ENCODE measurements at regions not wholly inside any gene's neighbourhood (a gene's known extent, or its start where the extent isn't known, plus 50 kb on each side); places are given as distances from the start of the nearest gene placed in this dataset.

DNA sequence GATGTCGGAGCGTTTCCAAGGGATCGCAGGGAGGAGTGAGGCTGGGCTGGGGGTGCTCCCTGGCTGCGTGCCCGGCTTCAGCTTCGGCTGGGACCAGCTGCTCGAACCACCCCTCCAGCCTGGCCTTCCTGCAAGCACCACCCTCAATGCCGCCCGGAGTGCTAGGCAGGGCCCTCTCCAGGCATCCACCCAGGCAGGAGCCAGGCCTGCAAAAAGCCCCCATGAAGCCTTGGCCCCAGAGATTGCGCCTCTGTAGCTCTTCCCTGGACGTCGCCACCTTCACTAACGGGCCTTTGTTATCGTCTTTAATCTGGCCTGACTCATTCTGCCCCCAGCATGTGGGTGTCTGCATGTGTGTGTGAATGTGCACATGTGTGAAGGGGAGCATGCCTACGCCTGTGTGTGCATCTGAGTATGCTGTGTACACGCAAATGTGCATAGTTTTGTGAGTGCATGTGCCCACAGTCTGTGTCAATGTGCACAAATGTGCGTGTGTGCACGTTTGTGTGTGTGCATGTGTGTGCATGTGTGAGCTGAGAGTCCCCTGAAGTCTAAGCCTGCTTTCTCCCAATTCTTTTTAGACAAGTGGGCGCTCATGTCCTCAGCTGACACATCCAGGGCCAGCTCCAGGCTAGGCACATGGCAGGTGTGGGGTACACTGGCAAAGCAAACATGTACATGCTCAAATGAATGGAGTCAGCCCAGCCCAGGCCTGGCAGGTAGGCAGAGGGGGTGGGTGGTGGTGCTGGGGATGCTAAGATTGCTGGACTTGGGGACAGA, 195.4 kb upstream of the C14orf180 start:
- Histone ChIP-seq H3K27me3 (ENCODE audit: insufficient read depth, low read length) (peaks cover 63% of the 10 kb centered on the region), H3K27ac (ENCODE audit: low read depth, low read length) (no peak overlapping the region), H3K79me2 (ENCODE audit: control insufficient read depth, insufficient read depth, low read length, unreplicated experiment) (no peaks in the 10 kb centered on the region), H3K36me3 (ENCODE audit: insufficient read depth, low read length) (no peaks in the 10 kb centered on the region), H3K4me3 (ENCODE audit: low read depth, low read length) (no peak overlapping the region), H3K4me1 (ENCODE audit: control insufficient read depth, insufficient read depth, low read length, unreplicated experiment) (no peaks in the 10 kb centered on the region), H2AFZ (ENCODE audit: low read length, unreplicated experiment) (no peak overlapping the region)

DNA sequence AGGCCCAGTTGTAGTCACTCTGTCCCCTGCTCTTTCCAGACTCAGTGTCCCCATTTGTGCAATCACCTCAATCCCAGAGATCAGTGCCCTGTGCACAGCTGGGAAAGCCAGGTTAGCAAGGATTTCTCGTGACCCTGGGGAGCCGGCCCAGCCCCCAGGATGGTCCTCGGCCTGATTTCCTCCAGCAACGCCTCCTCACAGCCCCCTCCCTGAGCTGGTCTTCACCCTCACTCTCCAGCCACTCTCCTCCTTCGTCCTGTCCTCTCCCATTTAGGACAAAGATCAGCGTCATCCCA, 194.8 kb upstream of the C14orf180 start:
- Histone ChIP-seq H3K27ac (ENCODE audit: low read depth, low read length) (no peak overlapping the region), H3K36me3 (ENCODE audit: insufficient read depth, low read length) (no peaks in the 10 kb centered on the region), H2AFZ (ENCODE audit: low read length, unreplicated experiment) (no peak overlapping the region), H3K27me3 (ENCODE audit: insufficient read depth, low read length) (peaks cover 58% of the 10 kb centered on the region), H3K4me3 (ENCODE audit: low read depth, low read length) (no peak overlapping the region), H3K79me2 (ENCODE audit: control insufficient read depth, insufficient read depth, low read length, unreplicated experiment) (no peaks in the 10 kb centered on the region), H3K4me1 (ENCODE audit: control insufficient read depth, insufficient read depth, low read length, unreplicated experiment) (no peaks in the 10 kb centered on the region)

DNA sequence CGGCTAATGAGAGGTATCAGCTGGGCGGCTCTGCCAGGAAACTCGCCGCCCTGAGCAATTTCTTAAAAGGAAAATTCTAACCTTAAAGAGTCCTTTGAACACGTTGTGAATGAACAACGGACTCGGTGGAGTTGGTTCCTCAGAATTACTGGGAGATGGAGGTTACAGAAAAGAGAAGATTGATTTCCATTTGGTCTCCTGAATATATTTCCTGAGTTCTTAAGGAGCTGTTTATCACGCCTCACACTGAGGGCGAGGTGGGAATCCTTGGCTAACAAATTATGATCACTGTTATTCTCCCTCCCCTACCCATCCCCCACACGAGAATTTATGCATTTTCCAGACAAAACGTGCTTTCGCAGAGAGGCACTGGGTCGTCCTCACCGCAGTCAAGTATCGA, 194.5 kb upstream of the C14orf180 start:
- peaks cover 55% of the 10 kb centered on the region for H3K27me3 ChIP-seq (ENCODE audit: insufficient read depth, low read length)
- no peak overlapping the region for H2AFZ ChIP-seq (ENCODE audit: low read length, unreplicated experiment)
- H3K4me3 ChIP-seq (ENCODE audit: low read depth, low read length), result no peak overlapping the region
- no peaks in the 10 kb centered on the region for H3K4me1 ChIP-seq (ENCODE audit: control insufficient read depth, insufficient read depth, low read length, unreplicated experiment)
- no peaks in the 10 kb centered on the region for H3K79me2 ChIP-seq (ENCODE audit: control insufficient read depth, insufficient read depth, low read length, unreplicated experiment)
- no peaks in the 10 kb centered on the region for H3K36me3 ChIP-seq (ENCODE audit: insufficient read depth, low read length)
- H3K27ac ChIP-seq (ENCODE audit: low read depth, low read length), result no peak overlapping the region

DNA sequence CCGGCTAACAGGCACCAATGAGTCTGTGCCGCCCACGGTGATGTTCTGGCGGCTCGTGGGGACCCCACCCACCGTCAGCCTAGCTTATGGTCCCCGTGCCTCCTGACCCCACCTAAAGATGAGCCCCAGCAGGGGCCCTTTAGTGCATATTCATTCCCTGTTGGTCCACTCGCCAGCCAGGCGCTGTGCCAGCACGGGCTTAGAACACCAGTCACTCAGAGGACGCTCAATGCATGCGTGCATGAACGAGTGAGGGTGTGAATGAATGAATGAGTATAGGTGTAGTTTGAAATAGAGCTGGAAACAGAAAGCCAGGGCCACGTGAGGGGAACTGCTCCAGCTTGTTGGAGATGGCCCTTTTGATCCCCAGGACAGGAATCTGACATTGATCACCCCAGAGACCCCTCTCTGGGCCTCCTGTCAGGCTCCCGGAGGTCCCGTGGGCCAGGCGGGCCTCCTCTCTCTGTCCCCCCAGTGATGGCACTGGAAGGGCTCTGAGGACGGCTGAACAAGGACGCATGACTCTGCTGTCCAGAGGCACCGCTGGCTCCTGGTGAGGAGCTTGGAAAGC, 193.9 kb upstream of the C14orf180 start:
- no peak overlapping the region for H3K27ac ChIP-seq (ENCODE audit: low read depth, low read length)
- no peaks in the 10 kb centered on the region for H3K79me2 ChIP-seq (ENCODE audit: control insufficient read depth, insufficient read depth, low read length, unreplicated experiment)
- peaks cover 54% of the 10 kb centered on the region for H3K27me3 ChIP-seq (ENCODE audit: insufficient read depth, low read length)
- no peak overlapping the region for H2AFZ ChIP-seq (ENCODE audit: low read length, unreplicated experiment)
- H3K4me3 ChIP-seq (ENCODE audit: low read depth, low read length), result no peak overlapping the region
- H3K36me3 ChIP-seq (ENCODE audit: insufficient read depth, low read length), result no peaks in the 10 kb centered on the region
- no peaks in the 10 kb centered on the region for H3K4me1 ChIP-seq (ENCODE audit: control insufficient read depth, insufficient read depth, low read length, unreplicated experiment)

DNA sequence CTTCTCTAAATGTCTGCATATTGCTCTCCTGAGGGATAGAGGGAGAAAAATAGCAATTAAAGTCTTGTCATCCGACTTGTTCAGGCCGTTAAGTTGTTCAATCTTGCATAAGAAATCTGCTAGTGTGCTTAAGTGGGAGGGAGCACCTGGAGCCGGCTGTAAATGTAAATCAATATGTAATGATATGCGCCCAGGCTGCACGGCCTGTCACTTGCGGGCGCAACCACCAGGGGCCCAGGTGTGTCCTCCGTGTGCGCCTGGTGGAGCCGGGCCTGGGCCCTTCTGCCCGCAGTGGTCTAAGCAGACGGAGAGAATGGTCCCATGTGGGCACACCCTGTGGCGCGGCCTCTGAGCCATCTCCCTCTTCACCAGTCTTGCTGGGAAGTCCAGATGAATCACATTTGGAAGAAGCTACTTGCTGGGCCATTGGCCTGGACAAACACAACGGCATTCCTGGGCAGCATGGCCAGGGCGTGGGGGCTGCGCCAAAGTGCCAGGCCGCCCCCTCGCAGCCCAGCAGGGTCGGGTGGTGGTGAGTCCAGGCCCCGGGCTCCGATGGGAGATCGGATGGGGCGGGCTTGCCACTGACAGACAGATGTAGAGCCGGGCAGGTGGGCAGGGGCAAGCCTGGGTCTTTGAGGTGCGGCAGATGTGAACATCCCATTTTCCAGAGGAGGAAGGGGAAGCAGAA, 193.3 kb upstream of the C14orf180 start:
- no peak overlapping the region for H3K4me3 ChIP-seq (ENCODE audit: low read depth, low read length)
- H3K27me3 ChIP-seq (ENCODE audit: insufficient read depth, low read length), result peaks cover 50% of the 10 kb centered on the region
- no peak overlapping the region for H3K27ac ChIP-seq (ENCODE audit: low read depth, low read length)
- no peaks in the 10 kb centered on the region for H3K79me2 ChIP-seq (ENCODE audit: control insufficient read depth, insufficient read depth, low read length, unreplicated experiment)
- H3K4me1 ChIP-seq (ENCODE audit: control insufficient read depth, insufficient read depth, low read length, unreplicated experiment), result no peaks in the 10 kb centered on the region
- no peaks in the 10 kb centered on the region for H3K36me3 ChIP-seq (ENCODE audit: insufficient read depth, low read length)
- no peak overlapping the region for H2AFZ ChIP-seq (ENCODE audit: low read length, unreplicated experiment)

DNA sequence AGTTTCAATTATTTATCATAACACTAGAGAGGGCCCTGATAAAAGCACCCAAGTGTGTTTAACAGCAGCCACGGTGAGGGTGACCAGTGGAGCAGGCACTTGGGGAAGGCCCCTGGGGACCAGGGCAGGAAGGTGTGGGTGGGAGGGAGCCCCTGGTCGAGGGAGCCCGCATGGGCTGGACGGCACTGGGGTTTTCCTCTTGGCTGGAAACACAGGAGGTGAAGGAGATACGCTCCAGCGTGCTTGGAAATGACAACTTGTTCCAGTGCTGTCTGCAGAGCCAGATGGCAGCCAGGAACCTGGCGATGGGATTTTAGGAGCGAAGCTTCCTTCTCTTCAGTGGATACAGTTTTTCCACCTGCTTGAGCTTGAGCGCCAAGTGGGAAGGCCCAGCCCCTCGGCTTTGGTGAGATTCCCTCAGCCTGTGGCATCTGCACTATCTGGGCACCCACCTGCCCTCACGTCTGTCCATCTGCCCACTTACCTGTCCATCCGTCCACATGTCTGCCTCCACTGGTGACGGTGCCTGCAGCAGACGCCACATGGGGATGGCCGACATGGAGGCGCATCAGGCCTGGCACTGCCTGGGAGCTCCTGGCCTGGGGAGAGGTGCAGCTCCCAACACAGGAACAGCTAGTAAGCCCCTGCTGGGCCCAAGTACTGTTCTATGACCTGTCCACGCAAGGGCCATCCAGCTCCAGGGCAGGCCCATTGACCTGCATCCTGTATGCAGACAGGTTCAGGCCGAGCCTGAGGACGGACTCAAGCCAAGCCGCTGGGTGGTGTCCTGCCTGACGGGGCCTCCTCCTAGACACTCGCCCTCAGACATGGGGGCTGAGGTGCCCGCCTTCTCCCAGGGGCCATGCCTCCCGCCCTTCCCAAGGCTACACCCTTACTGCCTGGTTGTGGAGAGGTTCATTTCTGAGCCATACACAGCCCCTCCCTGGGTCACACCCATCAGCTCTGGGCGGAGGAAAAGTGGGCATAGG, 192.2 kb upstream of the C14orf180 start:
- H3K27me3 ChIP-seq (ENCODE audit: insufficient read depth, low read length), result peaks cover 45% of the 10 kb centered on the region
- no peak overlapping the region for H3K27ac ChIP-seq (ENCODE audit: low read depth, low read length)
- no peak overlapping the region for H3K4me3 ChIP-seq (ENCODE audit: low read depth, low read length)
- H3K4me1 ChIP-seq (ENCODE audit: control insufficient read depth, insufficient read depth, low read length, unreplicated experiment), result no peaks in the 10 kb centered on the region
- no peak overlapping the region for H2AFZ ChIP-seq (ENCODE audit: low read length, unreplicated experiment)
- H3K36me3 ChIP-seq (ENCODE audit: insufficient read depth, low read length), result no peaks in the 10 kb centered on the region
- no peaks in the 10 kb centered on the region for H3K79me2 ChIP-seq (ENCODE audit: control insufficient read depth, insufficient read depth, low read length, unreplicated experiment)

DNA sequence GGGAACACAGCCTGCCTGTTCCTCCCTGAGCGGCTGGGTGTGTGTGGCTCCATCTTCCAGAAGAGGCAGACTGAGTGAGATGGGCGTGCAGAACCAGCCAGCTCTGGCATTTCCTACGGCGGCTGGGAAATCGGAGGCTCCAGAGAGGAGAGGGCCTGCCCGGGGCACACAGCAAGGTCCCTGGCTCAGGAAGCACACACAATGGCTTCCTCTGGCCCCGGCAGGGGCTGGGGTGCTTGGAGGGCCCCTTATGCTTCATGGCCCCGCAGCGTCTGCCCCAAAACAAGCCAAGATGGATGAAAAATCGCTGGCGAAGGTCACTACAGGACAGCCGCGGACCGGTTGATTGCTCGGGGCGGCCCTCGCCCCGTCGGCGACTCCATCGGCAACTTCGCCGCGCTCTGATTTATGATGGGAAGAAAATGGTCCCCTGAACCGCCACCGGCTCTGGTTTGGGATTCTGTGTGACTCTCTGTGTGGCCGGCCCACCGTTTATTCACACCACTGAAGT, 191.5 kb upstream of the C14orf180 start:
- no peak overlapping the region for H3K4me3 ChIP-seq (ENCODE audit: low read depth, low read length)
- no peaks in the 10 kb centered on the region for H3K4me1 ChIP-seq (ENCODE audit: control insufficient read depth, insufficient read depth, low read length, unreplicated experiment)
- H3K36me3 ChIP-seq (ENCODE audit: insufficient read depth, low read length), result no peaks in the 10 kb centered on the region
- no peaks in the 10 kb centered on the region for H3K79me2 ChIP-seq (ENCODE audit: control insufficient read depth, insufficient read depth, low read length, unreplicated experiment)
- peaks cover 38% of the 10 kb centered on the region for H3K27me3 ChIP-seq (ENCODE audit: insufficient read depth, low read length)
- no peak overlapping the region for H2AFZ ChIP-seq (ENCODE audit: low read length, unreplicated experiment)
- H3K27ac ChIP-seq (ENCODE audit: low read depth, low read length), result no peak overlapping the region

DNA sequence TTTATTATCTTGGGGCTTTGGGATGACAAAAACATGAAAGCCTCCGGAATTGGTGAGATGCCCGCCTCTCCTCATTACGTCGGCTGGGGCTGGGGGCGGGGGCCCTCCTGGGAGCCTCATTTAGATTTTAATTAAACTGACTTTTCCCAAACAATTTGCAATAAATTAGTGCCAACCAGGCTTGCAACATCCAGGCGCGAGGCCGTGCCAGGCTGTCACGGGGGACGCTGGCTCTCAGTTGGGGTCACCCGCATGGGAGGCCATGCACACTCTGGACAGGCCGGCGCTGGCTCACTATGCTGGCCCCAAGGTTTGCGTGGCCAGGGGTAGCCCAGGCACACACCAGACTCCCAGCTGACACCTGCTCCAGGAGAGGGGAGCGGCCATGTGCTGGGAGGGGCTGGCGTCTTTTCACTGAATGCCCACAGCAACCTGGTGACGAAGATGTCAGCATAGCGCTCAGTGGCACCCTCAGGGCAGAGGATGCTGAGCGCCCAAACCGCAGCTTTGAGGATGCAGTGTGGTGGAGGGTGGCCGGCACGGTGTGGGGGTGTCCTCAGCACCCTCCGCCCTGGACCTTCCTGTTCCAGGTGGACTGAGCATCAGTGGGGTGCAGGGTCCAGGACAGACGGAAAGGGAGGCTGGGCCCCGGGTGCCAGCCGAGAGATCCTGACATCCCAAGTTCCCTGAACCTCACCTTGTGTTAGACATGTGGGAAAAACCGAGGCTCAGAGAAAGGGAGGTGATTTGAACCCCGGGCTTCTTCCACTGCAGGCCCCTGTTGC, 190.8 kb upstream of the C14orf180 start:
- H3K4me3 ChIP-seq (ENCODE audit: low read depth, low read length), result no peak overlapping the region
- no peaks in the 10 kb centered on the region for H3K79me2 ChIP-seq (ENCODE audit: control insufficient read depth, insufficient read depth, low read length, unreplicated experiment)
- no peak overlapping the region for H3K27ac ChIP-seq (ENCODE audit: low read depth, low read length)
- peaks cover 31% of the 10 kb centered on the region; the same call in 1 of the 2 replicates for H3K27me3 ChIP-seq (ENCODE audit: insufficient read depth, low read length)
- no peaks in the 10 kb centered on the region for H3K4me1 ChIP-seq (ENCODE audit: control insufficient read depth, insufficient read depth, low read length, unreplicated experiment)
- H2AFZ ChIP-seq (ENCODE audit: low read length, unreplicated experiment), result no peak overlapping the region
- no peaks in the 10 kb centered on the region for H3K36me3 ChIP-seq (ENCODE audit: insufficient read depth, low read length)

DNA sequence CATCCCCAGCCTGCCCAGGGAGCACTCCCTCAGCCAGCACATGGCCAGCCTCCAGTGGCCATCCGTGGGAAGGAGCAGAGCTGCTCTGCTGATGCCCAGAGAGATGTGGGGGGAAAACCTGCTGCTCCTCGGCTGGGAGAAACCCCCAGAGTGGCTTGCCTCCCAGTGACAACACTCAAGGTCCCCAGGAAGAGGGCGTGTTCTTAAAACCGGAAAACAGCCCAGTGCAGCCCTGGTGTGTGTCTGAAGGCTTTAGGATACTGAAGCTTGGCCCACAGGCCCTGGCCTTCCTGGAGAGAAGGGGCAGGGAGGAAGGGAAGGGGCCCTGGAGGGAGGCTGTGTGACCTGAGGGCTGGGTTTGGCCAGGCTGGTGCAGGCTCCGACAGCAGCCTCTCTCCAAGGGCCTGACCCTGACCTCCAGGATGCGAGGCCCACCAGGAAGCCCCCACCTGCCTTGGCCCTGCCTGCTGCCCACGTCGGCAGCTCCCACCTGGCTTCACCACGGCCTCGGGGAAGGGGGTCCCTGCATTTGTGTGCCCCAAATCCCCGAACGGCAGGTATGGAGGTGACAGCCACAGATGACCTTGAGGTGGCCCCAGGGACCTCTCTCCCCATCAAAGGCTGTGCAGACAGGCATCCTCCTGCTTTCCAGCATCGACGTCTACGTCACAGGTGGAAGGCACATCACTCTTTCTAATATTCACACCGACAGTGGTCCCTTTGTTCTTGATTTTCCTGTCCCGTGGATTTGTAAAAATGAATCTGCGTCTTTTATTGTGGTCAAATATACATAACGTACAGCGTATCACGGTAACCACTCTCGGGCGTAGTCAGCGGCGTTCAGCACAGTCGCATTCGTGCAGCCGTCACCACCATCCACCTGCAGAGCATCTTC, 190.0 kb upstream of the C14orf180 start:
- Histone ChIP-seq H3K79me2 (ENCODE audit: control insufficient read depth, insufficient read depth, low read length, unreplicated experiment) (no peaks in the 10 kb centered on the region), H2AFZ (ENCODE audit: low read length, unreplicated experiment) (no peak overlapping the region), H3K27ac (ENCODE audit: low read depth, low read length) (no peak overlapping the region), H3K27me3 (ENCODE audit: insufficient read depth, low read length) (peaks cover 22% of the 10 kb centered on the region; the same call in 1 of the 2 replicates), H3K36me3 (ENCODE audit: insufficient read depth, low read length) (no peaks in the 10 kb centered on the region), H3K4me3 (ENCODE audit: low read depth, low read length) (no peak overlapping the region), H3K4me1 (ENCODE audit: control insufficient read depth, insufficient read depth, low read length, unreplicated experiment) (no peaks in the 10 kb centered on the region)

Measured in ACC112 (cell line).